GM12878 (cell line): ENCODE measurements at regions not wholly inside any gene's neighbourhood (a gene's known extent, or its start where the extent isn't known, plus 50 kb on each side); places are given as distances from the start of the nearest gene placed in this dataset.
"Not testable (repeated sequence)": the region's sequence is repeated elsewhere in the genome, so short reads cannot be mapped to it uniquely, and the experiment has no call there.

ENCODE experiments used
- CHD4 ChIP-seq: fragments of 200-600 bp; sonication (generic); IDR thresholded peaks from 2 replicates; pipeline ENCODE4 v1.6.1; 2016; ENCODE audit warnings: mild to moderate bottlenecking
- CREM ChIP-seq: IDR thresholded peaks from 2 replicates; pipeline ENCODE4 v1.6.1; 2014; ENCODE audit warnings: antibody characterized with exemption, low read depth
- CTCF ChIP-seq, 3 experiments: IDR thresholded peaks in 2 of 3; conservative IDR thresholded peaks in 1 of 3; 2 replicates each; pipeline ENCODE4 v1.5.1; 2011; ENCODE audit warnings: low read depth in 3 of 3, low read length in 3 of 3, mild to moderate bottlenecking in 3 of 3, control low read depth in 2 of 3, moderate library complexity in 2 of 3, inconsistent platforms in 1 of 3, mixed read lengths in 1 of 3; ENCODE audit not compliant: control insufficient read depth in 2 of 3, insufficient read depth in 1 of 3; ENCODE audit errors: extremely low read depth in 1 of 3
- GATAD2B ChIP-seq: fragments of 450-650 bp; conservative IDR thresholded peaks from 2 replicates; pipeline ENCODE4 v1.6.1; 2017; ENCODE audit warnings: low read depth, mild to moderate bottlenecking, moderate library complexity
- MYC ChIP-seq: IDR thresholded peaks from 2 replicates; pipeline ENCODE4 v1.6.1; 2011; ENCODE audit warnings: mild to moderate bottlenecking, low read length, moderate library complexity, inconsistent platforms; ENCODE audit not compliant: insufficient read depth, insufficient replicate concordance, insufficient read length, severe bottlenecking
- NFIC ChIP-seq: IDR thresholded peaks from 2 replicates; pipeline ENCODE4 v1.6.1; 2012; ENCODE audit warnings: low read depth, mild to moderate bottlenecking, inconsistent platforms, low read length, moderate library complexity
- ZNF384 ChIP-seq: IDR thresholded peaks from 2 replicates; pipeline ENCODE4 v1.6.1; 2012; ENCODE audit warnings: low read depth, mild to moderate bottlenecking, low read length, improper control_type of control experiment, borderline replicate concordance
- TF ChIP-seq, protein P1 (sequence below): fragments of 150-350 bp; IDR thresholded peaks from 2 replicates; pipeline ENCODE4 v1.6.1; 2014; ENCODE audit warnings: mild to moderate bottlenecking, low read depth, low read length

- not testable (repeated sequence) for TF ChIP-seq CHD4; MYC; ZNF384; CREM; NFIC; CTCF (IDR thresholded peaks at IDR 0.05 in 2 of 3, conservative IDR thresholded peaks at IDR 0.05 in 1 of 3; ENCODE audit: control insufficient read depth in 2 of 3, extremely low read depth in 1 of 3, insufficient read depth in 1 of 3, low read depth in 3 of 3, low read length in 3 of 3); GATAD2B
- TF ChIP-seq, protein P1, sequence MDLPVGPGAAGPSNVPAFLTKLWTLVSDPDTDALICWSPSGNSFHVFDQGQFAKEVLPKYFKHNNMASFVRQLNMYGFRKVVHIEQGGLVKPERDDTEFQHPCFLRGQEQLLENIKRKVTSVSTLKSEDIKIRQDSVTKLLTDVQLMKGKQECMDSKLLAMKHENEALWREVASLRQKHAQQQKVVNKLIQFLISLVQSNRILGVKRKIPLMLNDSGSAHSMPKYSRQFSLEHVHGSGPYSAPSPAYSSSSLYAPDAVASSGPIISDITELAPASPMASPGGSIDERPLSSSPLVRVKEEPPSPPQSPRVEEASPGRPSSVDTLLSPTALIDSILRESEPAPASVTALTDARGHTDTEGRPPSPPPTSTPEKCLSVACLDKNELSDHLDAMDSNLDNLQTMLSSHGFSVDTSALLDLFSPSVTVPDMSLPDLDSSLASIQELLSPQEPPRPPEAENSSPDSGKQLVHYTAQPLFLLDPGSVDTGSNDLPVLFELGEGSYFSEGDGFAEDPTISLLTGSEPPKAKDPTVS: not testable (repeated sequence)
Measured at GRCh38 chr9:62863867-62864266, 1674.0 kb downstream of the SPATA31A7 start.
